ENCODE measurements at regions not wholly inside any gene's neighbourhood (a gene's known extent, or its start where the extent isn't known, plus 50 kb on each side); places are given as distances from the start of the nearest gene placed in this dataset.

DNA sequence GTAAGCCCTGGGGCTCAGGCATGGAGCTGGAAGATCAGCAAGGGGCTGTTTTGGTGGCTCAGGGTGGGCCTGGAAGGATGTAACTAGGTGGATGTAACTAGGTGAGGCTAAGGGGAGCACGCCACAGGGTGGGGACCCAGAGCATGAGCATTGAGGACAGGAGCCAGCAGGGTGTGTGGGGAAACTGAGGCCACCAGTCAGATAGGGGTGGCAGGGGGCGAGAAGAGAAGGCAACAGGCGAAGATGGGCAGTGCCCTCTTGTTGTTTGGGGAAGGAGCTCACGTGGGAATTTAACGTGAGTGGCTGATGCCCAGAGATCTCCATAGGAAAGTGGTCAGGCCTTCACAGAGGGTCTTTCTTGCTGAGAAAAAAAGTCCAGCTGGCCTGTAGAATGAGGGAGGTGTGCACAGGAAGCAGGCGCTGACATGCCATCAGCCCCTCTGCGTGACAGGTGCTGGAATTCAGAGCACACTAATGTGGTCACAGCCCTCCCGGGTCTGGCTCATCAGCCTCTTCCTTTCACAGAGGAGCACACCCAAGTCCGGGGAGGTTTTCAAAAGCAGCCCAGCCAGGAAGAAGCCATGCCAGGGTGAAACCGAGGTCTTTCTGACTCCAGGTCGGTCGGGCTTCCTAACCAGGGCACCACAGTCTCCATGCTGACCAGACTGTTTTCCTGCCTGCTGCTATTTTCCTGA, 54.6 kb upstream of the PAX6 start:
- DNase-seq (ENCODE audit: low read depth in 1 of 2, low spot score in 1 of 2), result no peak

DNA sequence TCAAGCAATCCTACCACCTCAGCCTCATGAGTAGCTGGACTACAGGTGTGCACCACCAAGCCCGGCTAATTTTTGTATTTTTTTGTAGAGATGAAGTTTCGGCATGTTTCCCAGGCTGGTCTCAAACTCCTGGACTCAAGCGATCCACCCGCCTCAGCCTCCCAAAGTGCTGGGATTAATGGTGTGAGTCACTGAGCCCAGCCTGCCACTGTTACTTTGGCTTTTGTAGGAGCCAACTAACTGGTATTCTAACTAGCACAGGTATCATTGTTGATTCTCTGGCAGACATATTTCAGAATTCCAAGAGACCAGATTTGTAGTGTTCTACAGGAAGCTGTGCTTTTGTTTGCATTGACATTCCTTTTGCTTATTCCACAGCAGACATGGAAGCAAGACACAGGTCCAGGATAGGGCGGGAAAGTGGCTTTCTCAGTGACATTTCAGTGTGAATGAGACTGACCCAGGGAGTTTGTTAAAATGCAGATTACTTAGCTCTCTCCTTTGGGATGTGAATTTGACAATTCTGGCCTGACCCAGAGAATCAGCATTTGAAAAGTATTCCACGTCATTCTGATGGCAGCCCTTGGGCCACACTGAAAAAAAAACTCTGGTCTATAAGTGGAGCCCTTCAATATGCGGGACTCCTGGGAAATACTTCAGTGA, 52.2 kb upstream of the PAX6 start:
- DNase-seq (ENCODE audit: low read depth in 1 of 2, low spot score in 1 of 2), result no peak

DNA sequence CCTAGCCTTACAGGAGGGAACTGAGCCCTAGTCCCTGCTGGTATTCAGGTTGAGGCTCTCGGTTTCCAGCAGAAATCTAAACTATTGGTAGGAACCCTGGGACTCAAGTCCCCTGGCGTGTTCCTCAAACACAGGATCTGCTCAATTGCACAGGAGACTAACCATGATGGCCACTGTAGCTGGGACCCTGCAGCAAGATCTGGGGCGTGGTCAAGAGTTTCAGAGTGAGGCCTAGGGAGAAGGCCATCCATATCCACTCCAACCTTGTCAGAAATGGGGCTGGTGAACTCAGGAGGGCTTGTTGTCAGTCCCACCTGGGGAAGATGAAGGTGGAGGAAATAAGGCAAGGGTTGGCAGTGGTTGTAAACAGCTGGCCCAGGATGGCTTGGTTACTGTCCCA, 49.9 kb upstream of the PAX6 start:
- no peak for DNase-seq (ENCODE audit: low read depth in 1 of 2, low spot score in 1 of 2)
